Breast epithelium (tissue), 4 donors: ENCODE measurements at regions not wholly inside any gene's neighbourhood (a gene's known extent, or its start where the extent isn't known, plus 50 kb on each side); places are given as distances from the start of the nearest gene placed in this dataset.

Source experiments
- DNase-seq, 2 donors: peaks; one replicate each; pipeline ENCODE4 v3.0.0-alpha.2; 2019; ENCODE audit warnings: low spot score in 2 of 2
- H3K27ac ChIP-seq, 2 donors: fragments of 200-600 bp; sonication (generic) in 1 of 2; one replicate each; pipeline ENCODE4 v1.5.1; 2016 to 2019; ENCODE audit warnings: mild to moderate bottlenecking in 1 of 2
- H3K27me3 ChIP-seq, 2 donors: fragments of 200-600 bp; sonication (generic) in 1 of 2; one replicate each; pipeline versions ENCODE4 v1.5.1 to v1.6.0; 2017 to 2019; ENCODE audit warnings: control low read depth in 1 of 2, mild to moderate bottlenecking in 1 of 2
- H3K36me3 ChIP-seq: fragments of 200-600 bp; one replicate; pipeline ENCODE4 v1.5.1; 2019
- H3K4me1 ChIP-seq, 2 donors: fragments of 200-600 bp; sonication (generic); one replicate each; pipeline ENCODE4 v1.5.1; 2016 to 2019; ENCODE audit warnings: control low read depth in 1 of 2
- H3K4me3 ChIP-seq, 3 donors: fragments of 200-600 bp; sonication (generic); 1 replicate in 2 of 3; 2 replicates in 1 of 3; pipeline ENCODE4 v1.5.1; 2016 to 2019; ENCODE audit warnings: mild to moderate bottlenecking in 3 of 3, moderate library complexity in 2 of 3
- H3K9me3 ChIP-seq, 2 donors: fragments of 200-600 bp; sonication (generic) in 1 of 2; one replicate each; pipeline ENCODE4 v1.5.1; 2016 to 2019; ENCODE audit warnings: control low read depth in 1 of 2
- POLR2A ChIP-seq: fragments of 450-650 bp; IDR thresholded peaks from one replicate; pipeline ENCODE4 v1.6.1; 2016; ENCODE audit warnings: antibody characterized with exemption, mild to moderate bottlenecking, moderate library complexity
- POLR2AphosphoS5 ChIP-seq, 3 donors: sonication (generic); formaldehyde crosslinking; IDR thresholded peaks; one replicate each; pipeline ENCODE4 v1.6.1; 2017; ENCODE audit warnings: antibody characterized with exemption in 3 of 3
- intact Hi-C: fragments of 100-400 bp; cut with DNase I; formaldehyde crosslinking; loops from one replicate; pipeline ENCODE4 v1.15.1; 2023; ENCODE audit warnings: low total_unique reads
- TF ChIP-seq, protein P1 (sequence below), 3 donors: fragments of 450-650 bp; IDR thresholded peaks; one replicate each; pipeline ENCODE4 v1.5.1; 2016 to 2017; ENCODE audit warnings: antibody characterized with exemption in 3 of 3, mild to moderate bottlenecking in 3 of 3, moderate library complexity in 3 of 3

GRCh38 chr1:194230351-194231144, 1044.1 kb upstream of the B3GALT2 start:
- TF ChIP-seq, protein P1, sequence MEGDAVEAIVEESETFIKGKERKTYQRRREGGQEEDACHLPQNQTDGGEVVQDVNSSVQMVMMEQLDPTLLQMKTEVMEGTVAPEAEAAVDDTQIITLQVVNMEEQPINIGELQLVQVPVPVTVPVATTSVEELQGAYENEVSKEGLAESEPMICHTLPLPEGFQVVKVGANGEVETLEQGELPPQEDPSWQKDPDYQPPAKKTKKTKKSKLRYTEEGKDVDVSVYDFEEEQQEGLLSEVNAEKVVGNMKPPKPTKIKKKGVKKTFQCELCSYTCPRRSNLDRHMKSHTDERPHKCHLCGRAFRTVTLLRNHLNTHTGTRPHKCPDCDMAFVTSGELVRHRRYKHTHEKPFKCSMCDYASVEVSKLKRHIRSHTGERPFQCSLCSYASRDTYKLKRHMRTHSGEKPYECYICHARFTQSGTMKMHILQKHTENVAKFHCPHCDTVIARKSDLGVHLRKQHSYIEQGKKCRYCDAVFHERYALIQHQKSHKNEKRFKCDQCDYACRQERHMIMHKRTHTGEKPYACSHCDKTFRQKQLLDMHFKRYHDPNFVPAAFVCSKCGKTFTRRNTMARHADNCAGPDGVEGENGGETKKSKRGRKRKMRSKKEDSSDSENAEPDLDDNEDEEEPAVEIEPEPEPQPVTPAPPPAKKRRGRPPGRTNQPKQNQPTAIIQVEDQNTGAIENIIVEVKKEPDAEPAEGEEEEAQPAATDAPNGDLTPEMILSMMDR (IDR thresholded peaks at IDR 0.05), result no peak
- TF ChIP-seq POLR2AphosphoS5 (IDR thresholded peaks at IDR 0.05), result no peak
- no peak for TF ChIP-seq POLR2A
- no peak overlapping the region for H3K27ac ChIP-seq
- DNase-seq, result no peak
- peaks cover under 1% of the 10 kb centered on the region for H3K36me3 ChIP-seq
- intact Hi-C loops, result no loop called here
- H3K27me3 ChIP-seq, result no peaks in the 10 kb centered on the region
- no peak overlapping the region for H3K4me3 ChIP-seq
- H3K4me1 ChIP-seq, result no peaks in the 10 kb centered on the region
- H3K9me3 ChIP-seq, result peaks cover 0 to 8% of the 10 kb centered on the region in 2 donors

DNA sequence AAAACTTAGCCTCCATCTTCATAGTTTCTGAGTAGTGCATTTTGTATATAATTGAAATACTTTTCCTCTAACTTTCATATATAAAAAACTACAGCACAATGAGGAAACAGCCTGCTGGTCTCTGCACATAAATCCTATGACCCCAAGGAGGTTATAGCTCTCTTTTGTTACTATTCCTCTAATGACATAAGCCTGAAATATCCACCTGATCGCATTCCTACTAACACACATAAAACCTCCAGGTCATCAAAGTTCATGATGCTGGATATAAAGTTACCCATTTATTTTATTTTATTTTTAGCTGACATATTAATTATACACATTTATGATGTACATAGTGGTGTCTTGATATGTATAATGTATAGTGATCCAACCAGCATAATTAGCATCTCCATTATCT, 1042.0 kb upstream of the B3GALT2 start:
- H3K9me3 ChIP-seq, result peaks cover 0 to 8% of the 10 kb centered on the region in 2 donors
- no peaks in the 10 kb centered on the region for H3K27me3 ChIP-seq
- intact Hi-C loops, result no loop called here
- no peaks in the 10 kb centered on the region for H3K36me3 ChIP-seq
- TF ChIP-seq POLR2A (no peak), POLR2AphosphoS5 (IDR thresholded peaks at IDR 0.05) (no peak)
- TF ChIP-seq, protein P1 (IDR thresholded peaks at IDR 0.05), result no peak
- H3K27ac ChIP-seq, result no peak overlapping the region
- H3K4me3 ChIP-seq, result no peak overlapping the region
- no peak for DNase-seq
- no peaks in the 10 kb centered on the region for H3K4me1 ChIP-seq

- Histone ChIP-seq H3K4me3 (no peak overlapping the region), H3K4me1 (no peaks in the 10 kb centered on the region), H3K27me3 (no peaks in the 10 kb centered on the region), H3K9me3 (peaks cover 0 to 8% of the 10 kb centered on the region in 2 donors), H3K27ac (no peak overlapping the region), H3K36me3 (no peaks in the 10 kb centered on the region)
- intact Hi-C loops, result no loop called here
- TF ChIP-seq, protein P1 (IDR thresholded peaks at IDR 0.05), result no peak
- no peak for TF ChIP-seq POLR2A
- no peak for DNase-seq
Measured at GRCh38 chr1:194227161-194227560, 1040.7 kb upstream of the B3GALT2 start.

DNA sequence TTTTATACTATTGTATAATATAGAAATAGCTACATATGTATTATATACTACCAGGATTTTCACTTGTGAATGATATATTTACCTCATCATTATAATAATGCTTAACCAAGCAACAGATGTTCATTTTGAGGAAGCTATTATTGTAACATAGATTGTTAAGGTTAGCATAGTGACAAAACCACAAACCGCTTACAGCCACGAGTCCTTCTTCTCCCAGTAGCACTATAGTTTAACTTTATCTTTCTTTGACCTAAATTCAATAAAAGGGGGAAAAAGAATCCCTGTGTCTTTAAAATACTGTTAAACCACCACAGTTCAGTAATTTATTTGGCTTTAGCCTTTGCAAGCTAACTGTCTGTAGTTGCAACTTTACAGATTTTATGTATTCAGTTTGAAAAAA, 1039.4 kb upstream of the B3GALT2 start:
- TF ChIP-seq POLR2A (no peak), POLR2AphosphoS5 (IDR thresholded peaks at IDR 0.05) (no peak)
- TF ChIP-seq, protein P1 (IDR thresholded peaks at IDR 0.05), result no peak
- no peak overlapping the region for H3K27ac ChIP-seq
- no peaks in the 10 kb centered on the region for H3K27me3 ChIP-seq
- peaks cover 0 to 8% of the 10 kb centered on the region in 2 donors for H3K9me3 ChIP-seq
- DNase-seq, result no peak
- H3K36me3 ChIP-seq, result no peaks in the 10 kb centered on the region
- H3K4me3 ChIP-seq, result no peak overlapping the region
- intact Hi-C loops, result no loop called here
- H3K4me1 ChIP-seq, result no peaks in the 10 kb centered on the region

DNA sequence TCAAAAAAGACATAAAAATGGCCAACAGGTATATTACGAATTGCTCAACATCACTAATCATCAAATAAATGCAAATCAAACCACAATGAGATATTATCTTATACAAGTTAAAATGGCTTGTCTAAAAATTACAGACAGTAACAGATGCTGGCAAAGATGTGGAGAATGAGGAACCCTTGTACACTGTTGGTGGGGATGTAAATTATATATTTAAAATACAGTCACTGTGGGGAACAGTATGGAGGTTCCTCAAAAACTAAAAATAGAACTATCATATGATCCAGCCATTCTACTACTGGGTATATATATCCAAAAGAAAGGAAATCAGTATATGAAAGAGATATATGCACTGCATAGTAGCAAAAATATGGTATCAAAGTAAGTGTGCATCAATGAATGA, 1037.2 kb upstream of the B3GALT2 start:
- no peaks in the 10 kb centered on the region for H3K9me3 ChIP-seq
- DNase-seq, result no peak
- no peak overlapping the region for H3K4me3 ChIP-seq
- no peaks in the 10 kb centered on the region for H3K36me3 ChIP-seq
- no peak overlapping the region for H3K27ac ChIP-seq
- TF ChIP-seq POLR2A (no peak), POLR2AphosphoS5 (IDR thresholded peaks at IDR 0.05) (no peak)
- TF ChIP-seq, protein P1 (IDR thresholded peaks at IDR 0.05), result no peak
- H3K4me1 ChIP-seq, result no peaks in the 10 kb centered on the region
- H3K27me3 ChIP-seq, result no peaks in the 10 kb centered on the region
- intact Hi-C loops, result no loop called here
